ENCODE measurements at regions not wholly inside any gene's neighbourhood (a gene's known extent, or its start where the extent isn't known, plus 50 kb on each side); places are given as distances from the start of the nearest gene placed in this dataset.

DNA sequence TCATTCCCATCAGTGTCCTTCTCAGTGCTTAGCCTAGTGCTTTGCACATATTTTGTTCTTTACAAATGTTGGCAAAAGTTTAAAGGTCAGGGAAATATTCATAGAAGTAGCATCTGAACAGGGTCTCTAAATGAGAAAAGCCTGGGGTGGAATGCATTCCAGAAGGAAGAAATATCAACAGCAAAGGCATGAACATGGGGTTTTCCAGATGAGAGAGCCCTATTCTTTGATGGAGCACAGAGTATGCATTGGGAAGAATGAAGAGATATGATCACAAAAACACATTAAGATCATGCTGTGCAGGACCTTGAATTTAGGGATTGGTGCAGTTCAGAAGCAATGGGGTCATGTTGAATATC lies 140.2 kb downstream of the SNX19 start:
- TF ChIP-seq CTCF (IDR thresholded peaks at IDR 0.05) (no peak), POLR2AphosphoS5 (IDR thresholded peaks at IDR 0.05) (no peak), POLR2A (IDR thresholded peaks at IDR 0.05) (no peak), EP300 (IDR thresholded peaks at IDR 0.05; ENCODE audit: low read depth) (no peak)
- no peak overlapping the region for H3K27ac ChIP-seq
- intact Hi-C loops (cut with DNase I; ENCODE audit: low total_unique reads) (no loop called here), in situ Hi-C loops (cut with MboI; ENCODE audit: low pct_ligation_motif_present in 1 of 4, low pct_unique_long_range_greater_than_20kb in 1 of 4, low sequenced_read_pairs in 3 of 4) (no loop called here)
- H3K9me3 ChIP-seq, result no peaks in the 10 kb centered on the region
- H3K4me3 ChIP-seq, result no peak overlapping the region
- no peak for DNase-seq
- H3K36me3 ChIP-seq, result no peaks in the 10 kb centered on the region
- H3K27me3 ChIP-seq, result no peaks in the 10 kb centered on the region
- H3K4me1 ChIP-seq, result peaks cover 0 to 19% (median 2%) of the 10 kb centered on the region in 4 donors

- no peak for TF ChIP-seq POLR2A (IDR thresholded peaks at IDR 0.05)
- no peak for TF ChIP-seq EP300 (IDR thresholded peaks at IDR 0.05; ENCODE audit: low read depth)
- 92 to 100% methylated on average over 4 to 14 of the region's 15 CpGs for WGBS, 2 donors (ENCODE audit: low coverage in 1 of 2)
- Histone ChIP-seq H3K9me3 (no peaks in the 10 kb centered on the region), H3K27me3 (no peaks in the 10 kb centered on the region), H3K27ac (no peak overlapping the region), H3K4me3 (no peak overlapping the region), H3K4me1 (peaks cover 0 to 10% (median 0%) of the 10 kb centered on the region in 4 donors), H3K36me3 (no peaks in the 10 kb centered on the region)
- intact Hi-C loops (cut with DNase I; ENCODE audit: low total_unique reads) (no loop called here), in situ Hi-C loops (cut with MboI; ENCODE audit: low pct_ligation_motif_present in 1 of 4, low pct_unique_long_range_greater_than_20kb in 1 of 4, low sequenced_read_pairs in 3 of 4) (no loop called here)
- DNase-seq, result no peak
Measured at GRCh38 chr11:130778026-130778425, 138.3 kb downstream of the SNX19 start.

DNA sequence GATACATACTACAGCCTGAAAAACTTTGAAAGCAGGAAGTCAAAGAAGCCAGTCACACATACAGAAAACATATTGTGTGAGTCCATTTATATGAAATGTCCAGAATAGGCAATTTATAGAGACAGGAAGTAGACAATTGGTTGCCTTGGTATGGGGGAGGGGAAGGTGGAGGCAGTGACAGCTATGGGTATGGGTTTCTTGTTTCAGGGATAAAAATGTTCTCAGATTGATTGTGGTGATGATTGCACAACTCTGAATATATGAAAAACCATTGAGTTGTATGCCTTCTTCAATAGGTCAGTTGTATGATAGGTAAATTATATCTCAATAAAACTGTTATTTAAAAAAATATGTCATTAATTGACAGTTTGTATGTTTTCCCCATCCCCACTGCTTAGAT lies 137.6 kb downstream of the SNX19 start:
- TF ChIP-seq CTCF (IDR thresholded peaks at IDR 0.05), result no peak
- TF ChIP-seq POLR2A (IDR thresholded peaks at IDR 0.05), result no peak
- no peak for TF ChIP-seq POLR2AphosphoS5 (IDR thresholded peaks at IDR 0.05)
- no peak for TF ChIP-seq EP300 (IDR thresholded peaks at IDR 0.05; ENCODE audit: low read depth)
- H3K4me3 ChIP-seq, result no peak overlapping the region
- in situ Hi-C loops (cut with MboI; ENCODE audit: low pct_ligation_motif_present in 1 of 4, low pct_unique_long_range_greater_than_20kb in 1 of 4, low sequenced_read_pairs in 3 of 4) (no loop called here), intact Hi-C loops (cut with DNase I; ENCODE audit: low total_unique reads) (no loop called here)
- DNase-seq, result no peak
- no peaks in the 10 kb centered on the region for H3K9me3 ChIP-seq
- no peaks in the 10 kb centered on the region for H3K27me3 ChIP-seq
- H3K36me3 ChIP-seq, result no peaks in the 10 kb centered on the region
- H3K27ac ChIP-seq, result no peak overlapping the region
- H3K4me1 ChIP-seq, result peaks cover 0 to 8% (median 0%) of the 10 kb centered on the region in 4 donors

DNA sequence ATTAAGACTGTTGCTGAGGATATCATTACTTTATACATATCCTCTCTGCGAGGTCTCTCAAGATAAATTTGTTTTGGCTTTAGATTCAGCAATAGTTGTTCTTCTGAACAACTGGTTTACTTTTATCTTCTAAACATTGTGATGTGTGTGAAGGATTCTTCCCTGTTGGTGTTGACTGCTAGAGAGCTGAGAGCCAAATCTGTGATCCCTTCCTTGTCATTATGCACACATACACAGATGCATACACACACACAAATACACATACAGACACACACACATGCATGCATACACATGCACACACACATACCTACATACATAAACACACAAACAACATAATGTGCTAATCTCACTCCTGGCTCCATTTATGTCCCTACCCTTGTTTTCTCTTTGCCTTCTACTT lies 137.0 kb downstream of the SNX19 start:
- Histone ChIP-seq H3K4me1 (peaks cover 0 to 8% (median 0%) of the 10 kb centered on the region in 4 donors), H3K27me3 (no peaks in the 10 kb centered on the region), H3K9me3 (no peaks in the 10 kb centered on the region), H3K36me3 (no peaks in the 10 kb centered on the region), H3K27ac (no peak overlapping the region), H3K4me3 (no peak overlapping the region)
- in situ Hi-C loops (cut with MboI; ENCODE audit: low pct_ligation_motif_present in 1 of 4, low pct_unique_long_range_greater_than_20kb in 1 of 4, low sequenced_read_pairs in 3 of 4), result no loop called here
- 80 to 87% methylated on average over 1 of the region's 1 CpG for WGBS, 2 donors (ENCODE audit: low coverage in 1 of 2)
- intact Hi-C loops (cut with DNase I; ENCODE audit: low total_unique reads), result no loop called here
- TF ChIP-seq CTCF (IDR thresholded peaks at IDR 0.05) (no peak), EP300 (IDR thresholded peaks at IDR 0.05; ENCODE audit: low read depth) (no peak), POLR2A (IDR thresholded peaks at IDR 0.05) (no peak), POLR2AphosphoS5 (IDR thresholded peaks at IDR 0.05) (no peak)
- no peak for DNase-seq

DNA sequence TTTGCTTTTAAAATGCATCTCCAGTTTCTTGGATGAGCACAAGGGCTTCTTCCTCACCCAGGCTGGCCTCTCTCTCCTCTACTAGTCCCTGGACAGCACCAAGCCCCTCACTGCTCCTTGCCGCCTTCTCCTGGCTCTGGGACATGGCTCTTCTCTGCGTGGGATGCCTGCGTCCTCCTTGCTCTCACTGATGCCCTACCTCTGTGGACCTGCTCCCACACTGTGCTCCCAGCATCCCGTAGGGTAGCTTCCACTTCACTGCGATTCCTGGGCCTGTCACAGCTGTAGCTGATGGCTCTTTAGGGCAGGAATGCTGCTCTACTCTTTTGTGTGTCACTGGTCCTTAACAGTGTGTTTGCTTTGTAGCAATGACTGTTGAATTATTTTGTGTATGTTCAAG lies 136.3 kb downstream of the SNX19 start:
- intact Hi-C loops (cut with DNase I; ENCODE audit: low total_unique reads) (no loop called here), in situ Hi-C loops (cut with MboI; ENCODE audit: low pct_ligation_motif_present in 1 of 4, low pct_unique_long_range_greater_than_20kb in 1 of 4, low sequenced_read_pairs in 3 of 4) (no loop called here)
- 85 to 92% methylated on average over 5 of the region's 5 CpGs for WGBS, 2 donors (ENCODE audit: low coverage in 1 of 2)
- no peak for TF ChIP-seq POLR2A (IDR thresholded peaks at IDR 0.05)
- no peak for TF ChIP-seq POLR2AphosphoS5 (IDR thresholded peaks at IDR 0.05)
- TF ChIP-seq EP300 (IDR thresholded peaks at IDR 0.05; ENCODE audit: low read depth), result no peak
- TF ChIP-seq CTCF (IDR thresholded peaks at IDR 0.05), result no peak
- Histone ChIP-seq H3K27ac (no peak overlapping the region), H3K9me3 (no peaks in the 10 kb centered on the region), H3K27me3 (no peaks in the 10 kb centered on the region), H3K4me1 (peaks cover 0 to 4% (median 0%) of the 10 kb centered on the region in 4 donors), H3K36me3 (no peaks in the 10 kb centered on the region), H3K4me3 (no peak overlapping the region)
- no peak for DNase-seq

All from transverse colon (tissue), 4 donors.